ENCODE measurements at regions not wholly inside any gene's neighbourhood (a gene's known extent, or its start where the extent isn't known, plus 50 kb on each side); places are given as distances from the start of the nearest gene placed in this dataset.

- WGBS (ENCODE audit: extremely low coverage, insufficient read length, low lambda C conversion rate): no CpG with 5 or more reads among the region's 3 CpGs
- Mint-ChIP-seq H3K36me3 (ENCODE audit: insufficient read depth in 1 of 3, low read depth in 3 of 3) (no peaks in the 10 kb centered on the region), H3K4me3 (no peak overlapping the region), H3K9me3 (no peaks in the 10 kb centered on the region), H3K27ac (no peak overlapping the region), H3K4me1 (peaks cover 4 to 6% of the 10 kb centered on the region in 2 experiments; a peak in 3 of 4 replicates), H3K27me3 (ENCODE audit: low read depth) (no peaks in the 10 kb centered on the region)
- Histone ChIP-seq H3K4me1 (ENCODE audit: insufficient read depth, low read length) (no peaks in the 10 kb centered on the region), H3K4ac (ENCODE audit: low read depth, low read length) (no peak overlapping the region), H3K27me3 (ENCODE audit: insufficient read depth, low read length) (no peaks in the 10 kb centered on the region), H3K23me2 (ENCODE audit: insufficient read length, low read depth, low read length, poor library complexity, severe bottlenecking) (no peaks in the 10 kb centered on the region), H3K9me3 (ENCODE audit: control insufficient read depth, low read depth, low read length) (no peaks in the 10 kb centered on the region), H3K56ac (ENCODE audit: insufficient read length, low read depth, low read length) (no peak overlapping the region), H2BK120ac (ENCODE audit: low read depth, low read length, poor library complexity, severe bottlenecking) (no peak overlapping the region), H3K79me2 (ENCODE audit: insufficient read depth, low read length) (no peaks in the 10 kb centered on the region), H2BK5ac (ENCODE audit: insufficient read length, low read length) (no peak overlapping the region), H3K18ac (ENCODE audit: insufficient read length, low read depth, low read length) (no peak overlapping the region), H4K5ac (ENCODE audit: insufficient read length, low read depth, low read length) (no peak overlapping the region), H3K9ac (ENCODE audit: extremely low read depth, insufficient read length, low read length) (no peak overlapping the region), H4K91ac (ENCODE audit: insufficient read length, low read depth, low read length) (no peak overlapping the region), H2BK12ac (ENCODE audit: insufficient read length, low read depth, low read length) (no peak overlapping the region), H2BK20ac (ENCODE audit: low read depth, low read length, poor library complexity, severe bottlenecking) (no peak overlapping the region), H2AK5ac (ENCODE audit: insufficient read length, low read length) (no peak overlapping the region), H3K4me2 (ENCODE audit: insufficient read depth, insufficient read length, low read length) (no peak overlapping the region), H2BK15ac (ENCODE audit: low read depth, low read length) (no peak overlapping the region), H4K20me1 (ENCODE audit: control insufficient read depth, insufficient read depth, insufficient read length) (no peaks in the 10 kb centered on the region), H3K23ac (ENCODE audit: insufficient read length, low read depth, low read length) (no peak overlapping the region), H3T11ph (ENCODE audit: low read length) (no peak overlapping the region), H3K79me1 (ENCODE audit: insufficient read depth, low read depth, low read length, poor library complexity, severe bottlenecking) (no peaks in the 10 kb centered on the region), H3K14ac (ENCODE audit: insufficient read depth, low read length) (no peak overlapping the region), H2AFZ (ENCODE audit: low read length) (no peak overlapping the region), H3K27ac (ENCODE audit: insufficient read length, low read depth, low read length) (no peak overlapping the region), H4K8ac (replicated peaks; ENCODE audit: insufficient read length, low read depth, low read length) (no peak overlapping the region)
- DNase-seq: no peak
- TF ChIP-seq CTCF (conservative IDR thresholded peaks at IDR 0.05): no peak
These were observed 1512.5 kb downstream of the TECRL start for GRCh38 chr4:62896721-62897120.

Data from H9 (cell line).